NCI-H2029 treated with DMSO at 0.1 percent for 48 hours (cell line): ENCODE measurements at regions not wholly inside any gene's neighbourhood (a gene's known extent, or its start where the extent isn't known, plus 50 kb on each side); places are given as distances from the start of the nearest gene placed in this dataset.

Experiments used
- DNase-seq: peaks from one replicate; lab custom pipeline; 2025; lab: John Stamatoyannopoulos, UW

GRCh38 chr9:73011956-73012355 lies 59.1 kb upstream of the ALDH1A1 start:
- DNase-seq, result no peak

- no peak for DNase-seq
Measured at GRCh38 chr9:73011181-73011750, 58.4 kb upstream of the ALDH1A1 start.

- DNase-seq, result no peak
Measured at GRCh38 chr9:73009649-73010288, 56.9 kb upstream of the ALDH1A1 start.

- no peak for DNase-seq
Measured at GRCh38 chr9:73007966-73008672, 55.3 kb upstream of the ALDH1A1 start.

- DNase-seq, result peak; percentile 27
Measured at GRCh38 chr9:73006986-73007385, 54.1 kb upstream of the ALDH1A1 start.
